HAP-1 (cell line): ENCODE measurements at regions not wholly inside any gene's neighbourhood (a gene's known extent, or its start where the extent isn't known, plus 50 kb on each side); places are given as distances from the start of the nearest gene placed in this dataset.

Experiments used
- DNase-seq, 2 experiments: peaks; one replicate each; pipeline ENCODE4 v3.0.0-alpha.2; 2016 to 2020; ENCODE audit warnings: low spot score in 2 of 2
- H3K27me3 ChIP-seq: fragments of 250-450 bp; sonication (Bioruptor Pico); 2 replicates; pipeline ENCODE4 v1.5.1; 2020; ENCODE audit warnings: low read depth, mild to moderate bottlenecking, moderate library complexity
- H3K36me3 ChIP-seq: fragments of 250-450 bp; sonication (Bioruptor Pico); replicated peaks from 2 replicates; pipeline ENCODE4 v1.5.1; 2020; ENCODE audit warnings: mild to moderate bottlenecking
- H3K4me1 ChIP-seq: fragments of 250-450 bp; sonication (Bioruptor Pico); 2 replicates; pipeline ENCODE4 v1.5.1; 2020; ENCODE audit warnings: mild to moderate bottlenecking
- H3K4me3 ChIP-seq: fragments of 250-450 bp; sonication (Bioruptor Pico); 2 replicates; pipeline ENCODE4 v1.5.1; 2020; ENCODE audit warnings: mild to moderate bottlenecking, moderate library complexity
- H3K9me3 ChIP-seq: fragments of 250-450 bp; sonication (Bioruptor Pico); 2 replicates; pipeline ENCODE4 v1.5.1; 2020; ENCODE audit warnings: mild to moderate bottlenecking, moderate library complexity
- in situ Hi-C: fragments of 300-500 bp; cut with MboI; formaldehyde crosslinking; loops from 3 replicates; pipeline ENCODE4 v1.14.3; 2020; ENCODE audit warnings: low sequenced_read_pairs, inconsistent platforms, mixed read lengths

- Histone ChIP-seq H3K27me3 (no peaks in the 10 kb centered on the region), H3K4me1 (no peaks in the 10 kb centered on the region), H3K9me3 (no peaks in the 10 kb centered on the region), H3K36me3 (no peaks in the 10 kb centered on the region), H3K4me3 (no peak overlapping the region)
- in situ Hi-C loops, result no loop called here
- DNase-seq, result no peak
Observed at GRCh38 chr16:62967163-62967562, 930.9 kb upstream of the CDH8 start.

GRCh38 chr16:62966626-62967025, 930.4 kb upstream of the CDH8 start:
- Histone ChIP-seq H3K27me3 (no peaks in the 10 kb centered on the region), H3K36me3 (no peaks in the 10 kb centered on the region), H3K9me3 (no peaks in the 10 kb centered on the region), H3K4me1 (no peaks in the 10 kb centered on the region), H3K4me3 (no peak overlapping the region)
- DNase-seq, result no peak
- in situ Hi-C loops, result no loop called here

DNA sequence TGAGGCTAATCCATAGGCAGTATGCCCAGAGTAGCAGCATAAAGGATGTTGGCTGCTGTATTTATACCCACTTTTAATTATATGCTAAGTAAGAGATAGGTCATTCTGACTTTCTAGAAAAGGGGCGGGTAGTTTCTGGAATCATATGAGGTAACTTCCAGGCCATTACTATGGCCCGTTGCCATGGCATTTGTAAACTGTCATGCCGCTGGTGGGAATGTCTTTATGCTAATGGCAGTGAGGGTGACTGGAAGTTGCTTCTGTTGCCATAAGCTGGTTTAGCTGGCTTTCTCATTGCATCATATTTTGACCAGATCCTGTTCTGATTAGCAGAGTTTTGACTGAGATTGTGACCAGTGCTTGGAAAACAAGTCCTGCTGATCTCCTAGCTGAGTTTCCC, 929.6 kb upstream of the CDH8 start:
- H3K27me3 ChIP-seq, result no peaks in the 10 kb centered on the region
- no peaks in the 10 kb centered on the region for H3K36me3 ChIP-seq
- no peak for DNase-seq
- H3K9me3 ChIP-seq, result no peaks in the 10 kb centered on the region
- no peaks in the 10 kb centered on the region for H3K4me1 ChIP-seq
- no peak overlapping the region for H3K4me3 ChIP-seq
- in situ Hi-C loops, result no loop called here

- Histone ChIP-seq H3K9me3 (no peaks in the 10 kb centered on the region), H3K36me3 (no peaks in the 10 kb centered on the region), H3K27me3 (no peaks in the 10 kb centered on the region), H3K4me3 (no peak overlapping the region), H3K4me1 (no peaks in the 10 kb centered on the region)
- DNase-seq, result no peak
- in situ Hi-C loops, result no loop called here
Observed at GRCh38 chr16:62963846-62964245, 927.6 kb upstream of the CDH8 start.

GRCh38 chr16:62955033-62955349, 918.8 kb upstream of the CDH8 start:
- Histone ChIP-seq H3K4me1 (peaks cover 9% of the 10 kb centered on the region), H3K9me3 (no peaks in the 10 kb centered on the region), H3K4me3 (no peak overlapping the region), H3K36me3 (no peaks in the 10 kb centered on the region), H3K27me3 (no peaks in the 10 kb centered on the region)
- in situ Hi-C loops, result no loop called here
- DNase-seq, result no peak

DNA sequence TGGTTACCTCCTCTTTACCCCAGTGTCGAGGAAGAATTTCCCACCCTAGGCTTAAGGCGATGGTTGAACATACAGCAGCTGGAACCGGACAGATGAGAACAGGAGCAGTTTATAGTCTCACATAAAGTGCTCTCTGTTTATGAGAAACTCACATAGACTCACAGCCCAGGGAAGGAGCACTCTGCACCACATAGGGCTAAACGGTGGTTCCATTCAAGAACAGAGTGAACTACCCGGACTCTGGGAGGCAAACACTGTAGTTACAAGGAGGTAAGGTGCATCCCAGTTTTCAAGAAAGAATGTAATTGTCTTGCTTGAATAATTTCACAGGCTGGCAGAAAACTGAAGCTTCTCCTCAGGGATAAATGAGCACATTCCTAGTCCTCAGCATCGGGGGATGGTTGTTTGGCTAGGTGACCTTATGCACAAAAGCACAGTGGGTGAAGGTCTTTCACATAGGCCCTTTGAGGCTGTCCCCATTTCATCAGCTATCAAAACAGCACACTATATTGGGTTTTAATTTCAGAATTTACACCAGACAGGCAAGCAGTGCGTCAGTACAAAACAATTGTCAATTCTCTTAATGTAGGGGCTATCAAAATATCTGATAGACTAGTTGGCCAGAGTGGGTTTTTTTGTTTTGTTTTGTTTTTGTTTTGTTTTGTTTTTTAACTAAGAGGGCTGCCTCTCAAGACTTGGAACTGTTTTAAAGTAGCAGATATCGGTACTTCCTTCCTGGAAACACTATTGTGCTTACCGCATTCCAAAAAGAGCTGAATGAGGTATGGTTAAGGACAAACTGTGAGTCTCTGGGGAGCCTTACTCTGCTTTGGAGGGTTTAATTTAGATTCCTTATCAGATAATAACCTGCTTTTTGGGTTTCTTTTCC, 918.1 kb upstream of the CDH8 start:
- Histone ChIP-seq H3K4me1 (peaks cover 15% of the 10 kb centered on the region), H3K9me3 (no peaks in the 10 kb centered on the region), H3K4me3 (no peak overlapping the region), H3K36me3 (no peaks in the 10 kb centered on the region), H3K27me3 (no peaks in the 10 kb centered on the region)
- no peak for DNase-seq
- in situ Hi-C loops, result no loop called here

- peak; percentile 26 to 98 for DNase-seq
- no peak overlapping the region for H3K4me3 ChIP-seq
- in situ Hi-C loops, result no loop called here
- no peaks in the 10 kb centered on the region for H3K36me3 ChIP-seq
- no peaks in the 10 kb centered on the region for H3K9me3 ChIP-seq
- H3K4me1 ChIP-seq, result peaks cover 15% of the 10 kb centered on the region
- no peaks in the 10 kb centered on the region for H3K27me3 ChIP-seq
Observed at GRCh38 chr16:62950351-62950750, 914.1 kb upstream of the CDH8 start.

GRCh38 chr16:62940569-62940968, 904.3 kb upstream of the CDH8 start:
- DNase-seq, result peak in 1 of 2 experiments; percentile 11
- no peaks in the 10 kb centered on the region for H3K9me3 ChIP-seq
- H3K27me3 ChIP-seq, result no peaks in the 10 kb centered on the region
- H3K36me3 ChIP-seq, result no peaks in the 10 kb centered on the region
- in situ Hi-C loops, result no loop called here
- no peak overlapping the region for H3K4me3 ChIP-seq
- 0 out of 2 replicates have a peak, but pooled peaks cover 4% of the 10 kb centered on the region for H3K4me1 ChIP-seq

DNA sequence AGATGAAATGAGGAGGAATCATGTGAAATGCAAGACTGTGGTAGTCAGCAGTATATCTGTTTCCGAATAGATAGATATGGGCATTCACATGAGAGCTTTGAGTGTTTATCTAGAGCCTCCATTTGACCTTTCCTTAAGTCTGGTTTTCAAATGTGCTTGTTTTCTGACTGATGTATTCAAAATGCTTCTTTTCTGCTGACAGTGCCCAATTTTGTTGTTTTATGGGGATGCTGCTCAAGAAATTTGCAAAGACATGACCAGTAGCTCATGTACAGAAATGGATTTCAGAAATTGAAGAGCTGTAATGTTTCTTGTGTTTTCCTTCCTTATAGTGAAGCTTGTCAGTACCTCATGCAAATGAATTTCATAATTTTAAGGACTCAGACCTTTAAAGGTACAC, 903.4 kb upstream of the CDH8 start:
- in situ Hi-C loops, result no loop called here

DNA sequence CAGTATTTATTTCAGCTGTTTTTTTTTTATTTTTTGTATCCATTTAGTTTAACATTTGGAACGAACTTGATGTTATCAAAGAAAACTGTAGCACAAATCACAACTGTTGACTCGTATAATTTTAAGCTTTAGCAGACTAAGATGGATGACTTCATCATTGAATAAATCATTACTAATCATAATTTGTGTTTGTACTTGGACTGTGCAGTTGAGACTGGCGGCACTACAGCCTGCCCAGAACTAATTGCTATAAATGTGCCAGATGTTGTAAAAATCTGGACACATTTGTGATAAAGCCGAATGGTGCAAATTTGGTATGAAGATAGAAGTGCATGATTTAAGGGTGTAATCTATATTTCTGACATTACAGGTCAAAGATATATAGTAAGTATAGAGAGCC, 897.7 kb upstream of the CDH8 start:
- Histone ChIP-seq H3K4me1 (peaks cover 12% of the 10 kb centered on the region), H3K36me3 (no peaks in the 10 kb centered on the region), H3K27me3 (0 out of 2 replicates have a peak, but pooled peaks cover 2% of the 10 kb centered on the region), H3K4me3 (no peak overlapping the region), H3K9me3 (no peaks in the 10 kb centered on the region)
- no peak for DNase-seq
- in situ Hi-C loops, result no loop called here

More for the DNA sequence above, 903.4 kb upstream of the CDH8 start:
- no peak for DNase-seq
- no peak overlapping the region for H3K4me3 ChIP-seq
- H3K27me3 ChIP-seq, result no peaks in the 10 kb centered on the region
- no peaks in the 10 kb centered on the region for H3K36me3 ChIP-seq
- no peaks in the 10 kb centered on the region for H3K9me3 ChIP-seq
- peaks cover 7% of the 10 kb centered on the region for H3K4me1 ChIP-seq

DNA sequence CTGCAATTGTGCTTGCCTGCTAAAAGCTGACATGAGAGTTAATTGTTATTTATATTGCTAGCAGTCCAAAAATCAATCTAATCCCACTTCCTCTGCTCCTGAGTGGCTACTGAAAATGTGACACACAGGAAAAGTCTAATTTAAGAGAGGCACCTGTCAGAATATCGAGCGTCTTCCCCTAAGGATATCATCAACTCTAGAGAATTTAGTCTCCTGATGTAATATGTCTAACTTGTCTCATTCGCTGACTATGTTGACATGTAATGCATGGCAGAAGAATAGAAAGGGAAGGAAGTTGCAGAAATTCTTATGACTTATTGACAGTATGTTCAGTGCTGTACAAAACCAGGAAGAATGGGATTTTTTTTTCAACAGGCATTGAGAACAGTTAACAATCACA, 893.4 kb upstream of the CDH8 start:
- Histone ChIP-seq H3K4me1 (peaks cover 4% of the 10 kb centered on the region), H3K27me3 (0 out of 2 replicates have a peak, but pooled peaks cover 2% of the 10 kb centered on the region), H3K4me3 (no peak overlapping the region), H3K9me3 (no peaks in the 10 kb centered on the region), H3K36me3 (no peaks in the 10 kb centered on the region)
- no peak for DNase-seq
- in situ Hi-C loops, result no loop called here

DNA sequence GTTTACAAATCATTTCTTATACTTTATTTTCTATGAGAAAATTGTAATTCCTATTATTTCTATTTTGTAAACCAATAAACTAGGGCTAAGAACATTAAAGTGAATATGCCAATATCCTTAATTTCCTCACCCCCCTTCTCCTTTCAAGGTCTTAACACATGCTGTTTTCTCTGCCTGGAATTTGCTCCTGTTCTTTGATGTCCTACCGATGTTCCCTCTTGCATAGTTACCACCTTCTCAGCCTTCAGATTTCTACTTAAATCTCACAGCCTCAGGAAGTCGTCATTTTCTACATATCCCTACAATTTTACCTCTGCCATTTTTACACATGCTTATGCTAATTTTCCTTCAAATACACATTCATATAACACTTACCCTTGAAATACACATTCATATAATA, 890.9 kb upstream of the CDH8 start:
- no peak for DNase-seq
- Histone ChIP-seq H3K36me3 (no peaks in the 10 kb centered on the region), H3K27me3 (no peaks in the 10 kb centered on the region), H3K9me3 (no peaks in the 10 kb centered on the region), H3K4me3 (no peak overlapping the region), H3K4me1 (no peaks in the 10 kb centered on the region)
- in situ Hi-C loops, result no loop called here

DNA sequence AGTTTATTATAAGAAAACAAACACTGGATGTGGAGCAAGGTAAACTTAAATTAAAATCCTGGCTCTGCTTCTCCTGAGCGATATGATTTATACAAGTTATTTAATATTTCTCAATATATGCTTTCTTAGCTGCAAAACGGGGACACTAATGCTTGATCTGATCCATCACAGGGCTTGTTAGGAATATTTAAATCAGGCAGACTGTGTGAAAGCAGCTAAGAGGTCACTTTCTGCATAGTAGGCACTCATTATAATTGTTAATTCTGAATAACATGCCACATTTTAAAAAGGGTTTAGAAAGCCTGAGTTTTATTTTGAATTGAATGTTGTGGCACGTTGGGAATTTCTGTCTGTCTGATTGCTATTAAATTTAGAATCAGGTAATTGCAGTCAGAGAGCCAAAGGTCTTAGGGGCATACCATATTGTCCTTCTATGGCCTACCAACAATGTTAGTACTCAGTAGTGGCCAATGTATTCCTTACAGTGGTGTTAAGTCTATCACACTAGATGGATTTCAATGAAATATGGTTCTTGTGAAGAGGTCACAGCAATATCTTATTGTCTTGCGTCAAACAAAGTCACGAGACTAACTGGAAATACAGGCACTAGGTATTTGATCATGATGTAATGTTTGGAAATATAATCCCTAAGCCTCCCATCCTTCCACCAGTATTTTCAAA, 890.0 kb upstream of the CDH8 start:
- no peaks in the 10 kb centered on the region for H3K4me1 ChIP-seq
- no peaks in the 10 kb centered on the region for H3K36me3 ChIP-seq
- no peak overlapping the region for H3K4me3 ChIP-seq
- no peaks in the 10 kb centered on the region for H3K27me3 ChIP-seq
- DNase-seq, result no peak
- in situ Hi-C loops, result no loop called here
- H3K9me3 ChIP-seq, result no peaks in the 10 kb centered on the region

DNA sequence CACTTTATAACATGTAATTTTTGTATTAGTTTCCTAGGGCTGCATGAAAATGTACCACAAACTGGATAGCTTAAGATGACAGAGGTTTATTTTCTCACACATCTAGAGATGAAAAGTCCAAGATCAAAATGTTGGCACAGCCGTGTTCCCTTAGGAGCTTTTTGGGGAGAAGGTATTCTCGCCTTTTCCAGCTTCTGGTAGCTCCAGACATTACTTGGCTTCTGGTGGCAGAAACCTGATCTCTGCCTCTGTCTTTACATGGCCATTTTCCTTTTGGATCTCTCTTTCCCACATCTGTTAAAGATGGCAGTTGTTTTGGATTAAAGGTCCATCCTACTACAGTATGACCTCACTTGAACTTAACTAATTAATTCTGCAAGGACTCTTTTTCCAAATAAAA, 885.7 kb upstream of the CDH8 start:
- H3K36me3 ChIP-seq, result no peaks in the 10 kb centered on the region

More for the DNA sequence above, 885.7 kb upstream of the CDH8 start:
- no peak overlapping the region for H3K4me3 ChIP-seq
- H3K27me3 ChIP-seq, result no peaks in the 10 kb centered on the region
- in situ Hi-C loops, result no loop called here
- no peaks in the 10 kb centered on the region for H3K4me1 ChIP-seq
- DNase-seq, result no peak
- H3K9me3 ChIP-seq, result no peaks in the 10 kb centered on the region
